Stimulated activated CD4-positive, alpha-beta T cell treated with anti-CD3 and anti-CD28 coated beads, Interleukin-1b, Interleukin-23, amount 100 ng/mL, for 4 hours (primary cell): ENCODE measurements at regions not wholly inside any gene's neighbourhood (a gene's known extent, or its start where the extent isn't known, plus 50 kb on each side); places are given as distances from the start of the nearest gene placed in this dataset.

ENCODE experiments used
- DNase-seq, 2 donors: peaks; one replicate each; pipeline ENCODE4 v3.0.0-alpha.2; 2020; ENCODE audit warnings: low read depth in 2 of 2

GRCh38 chr18:78069784-78070664 is 820.4 kb downstream of the GALR1 start:
- no peak for DNase-seq

GRCh38 chr18:78071166-78071710 is 821.6 kb downstream of the GALR1 start:
- no peak for DNase-seq

GRCh38 chr18:78071776-78072175 is 822.1 kb downstream of the GALR1 start:
- no peak for DNase-seq

GRCh38 chr18:78072375-78072774 is 822.7 kb downstream of the GALR1 start:
- DNase-seq = no peak

GRCh38 chr18:78073275-78073674 is 823.6 kb downstream of the GALR1 start:
- DNase-seq = no peak

GRCh38 chr18:78074400-78075020 is 824.9 kb downstream of the GALR1 start:
- DNase-seq = no peak

GRCh38 chr18:78080081-78080480 is 830.4 kb downstream of the GALR1 start:
- no peak for DNase-seq

- DNase-seq = no peak
These were observed 831.1 kb downstream of the GALR1 start for GRCh38 chr18:78080761-78081160.

- no peak for DNase-seq
These were observed 833.2 kb downstream of the GALR1 start for GRCh38 chr18:78082816-78083215.

- no peak for DNase-seq
These were observed 835.9 kb downstream of the GALR1 start for GRCh38 chr18:78085241-78086185.

GRCh38 chr18:78086931-78087330 is 837.3 kb downstream of the GALR1 start:
- DNase-seq = no peak

GRCh38 chr18:78087338-78087737 is 837.7 kb downstream of the GALR1 start:
- no peak for DNase-seq

GRCh38 chr18:78090584-78090983 is 840.9 kb downstream of the GALR1 start:
- DNase-seq = no peak

- no peak for DNase-seq
These were observed 843.3 kb downstream of the GALR1 start for GRCh38 chr18:78092901-78093300.

GRCh38 chr18:78099979-78100588 is 850.4 kb downstream of the GALR1 start:
- DNase-seq = no peak

GRCh38 chr18:78101091-78101490 is 851.4 kb downstream of the GALR1 start:
- DNase-seq = no peak

- DNase-seq = no peak
These were observed 852.5 kb downstream of the GALR1 start for GRCh38 chr18:78102135-78102534.

- no peak for DNase-seq
These were observed 856.0 kb downstream of the GALR1 start for GRCh38 chr18:78105611-78106010.

- DNase-seq = no peak
These were observed 857.3 kb downstream of the GALR1 start for GRCh38 chr18:78106946-78107345.

GRCh38 chr18:78107363-78107762 is 857.7 kb downstream of the GALR1 start:
- no peak for DNase-seq

- DNase-seq = no peak
These were observed 858.9 kb downstream of the GALR1 start for GRCh38 chr18:78108554-78108953.
